Cardiac fibroblast (primary cell): ENCODE measurements at regions not wholly inside any gene's neighbourhood (a gene's known extent, or its start where the extent isn't known, plus 50 kb on each side); places are given as distances from the start of the nearest gene placed in this dataset.

ENCODE experiments used
- DNase-seq, 2 donors: peaks; one replicate each; pipeline versions ENCODE4 v3.0.0 to v3.0.0-alpha.2; 2010; ENCODE audit warnings: low read depth in 2 of 2
- H3K4me3 ChIP-seq, 2 donors: replicated peaks in 1 of 2; 1 replicate in 1 of 2; 2 replicates in 1 of 2; pipeline ENCODE4 v1.5.1; 2011; ENCODE audit warnings: low read depth in 2 of 2, low read length in 2 of 2, mild to moderate bottlenecking in 2 of 2, moderate library complexity in 1 of 2
- CTCF ChIP-seq: IDR thresholded peaks from one replicate; pipeline ENCODE4 v1.5.1; 2011; ENCODE audit warnings: low read depth, mild to moderate bottlenecking, low read length, inconsistent platforms

- H3K4me3 ChIP-seq, result no peak overlapping the region
- TF ChIP-seq CTCF, result no peak
- DNase-seq, result peak; percentile 8 to 78
Measured at GRCh38 chr18:51537487-51537886, 340.0 kb upstream of the MEX3C start.

- DNase-seq, result no peak
- no peak for TF ChIP-seq CTCF
- no peak overlapping the region for H3K4me3 ChIP-seq
Measured at GRCh38 chr18:51540562-51540961, 343.1 kb upstream of the MEX3C start.

GRCh38 chr18:51541230-51541629, 343.7 kb upstream of the MEX3C start:
- TF ChIP-seq CTCF, result no peak

DNA sequence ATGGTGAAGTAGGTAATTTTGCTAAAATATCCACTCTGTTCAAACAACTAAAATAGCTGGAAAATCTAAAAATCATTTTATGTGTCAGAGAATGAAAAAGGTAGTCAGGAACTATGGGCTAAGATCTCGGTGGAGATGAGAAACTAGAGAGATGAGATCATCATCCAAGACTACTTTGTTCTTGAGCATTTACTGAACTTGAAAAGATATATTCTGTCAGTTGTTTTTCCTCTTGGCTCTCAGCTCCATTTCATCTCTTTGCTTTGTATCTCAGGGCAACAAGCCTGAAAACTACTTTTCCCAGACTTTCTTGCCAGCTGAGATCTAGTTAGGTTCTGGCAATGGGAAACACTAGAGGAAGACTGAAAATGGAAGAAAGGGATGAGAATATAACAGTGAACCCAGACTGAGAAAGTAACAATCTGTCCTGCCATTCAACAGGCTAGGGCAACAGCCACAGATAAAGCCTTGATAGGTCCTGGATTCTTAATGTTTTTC, 346.2 kb upstream of the MEX3C start:
- H3K4me3 ChIP-seq, result no peak overlapping the region
- no peak for DNase-seq
- TF ChIP-seq CTCF, result no peak

More at GRCh38 chr18:51541230-51541629, 343.7 kb upstream of the MEX3C start:
- no peak overlapping the region for H3K4me3 ChIP-seq
- no peak for DNase-seq

DNA sequence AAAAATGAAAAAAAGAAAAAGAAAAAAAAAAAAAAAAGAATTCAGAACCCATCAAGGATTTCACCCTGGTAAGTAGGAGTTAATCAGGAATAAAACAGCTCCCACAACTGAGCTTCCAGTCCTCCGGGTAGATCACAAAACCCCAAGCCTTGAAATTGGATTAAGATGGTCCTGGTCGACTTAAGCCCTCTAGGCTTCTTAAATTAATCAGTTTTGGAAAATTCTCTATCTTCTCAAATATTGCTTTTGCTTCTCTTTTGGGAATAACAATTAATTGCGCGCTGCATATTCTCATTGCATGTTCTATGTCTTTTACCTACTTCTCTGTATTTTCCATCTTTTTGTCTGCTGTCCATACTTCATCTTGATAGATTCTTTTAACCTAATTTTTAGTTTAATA, 348.0 kb upstream of the MEX3C start:
- DNase-seq, result no peak
- H3K4me3 ChIP-seq, result no peak overlapping the region
- TF ChIP-seq CTCF, result no peak

DNA sequence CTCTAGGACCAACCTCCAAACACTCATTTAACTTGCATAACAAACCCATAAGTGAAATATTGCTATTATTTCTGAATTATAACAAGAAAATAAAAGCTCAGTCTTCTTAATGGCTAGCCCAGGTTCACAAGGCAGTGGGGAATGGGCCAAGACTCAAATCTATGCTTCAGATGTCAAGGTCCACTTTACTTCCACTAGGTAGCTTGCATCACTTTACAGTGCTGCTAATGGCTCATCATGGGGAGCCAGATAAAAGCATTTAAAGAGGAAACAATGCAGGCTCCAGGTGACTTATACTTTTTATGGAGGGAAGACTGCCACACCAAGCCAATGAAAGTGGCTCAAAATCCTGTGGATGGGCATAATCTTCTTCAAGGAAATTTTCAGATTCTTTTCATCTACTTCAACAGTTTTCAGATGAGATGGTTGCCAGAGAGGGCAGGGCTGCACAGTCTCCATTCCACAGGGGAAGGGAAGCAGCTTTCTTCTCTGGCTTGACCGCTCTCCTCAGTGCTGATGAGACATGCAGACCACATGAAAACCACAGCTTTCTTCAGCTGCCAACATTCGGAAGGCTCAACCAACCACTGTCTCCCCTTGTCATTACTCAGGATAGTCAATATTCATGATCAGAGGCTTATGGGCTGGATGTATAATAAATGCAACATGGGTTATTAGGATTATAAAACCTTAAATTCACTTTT, 361.9 kb upstream of the MEX3C start:
- no peak overlapping the region for H3K4me3 ChIP-seq
- TF ChIP-seq CTCF, result no peak
- no peak for DNase-seq

- TF ChIP-seq CTCF, result no peak
- DNase-seq, result peak in 1 of 2 donors; percentile 15
- no peak overlapping the region for H3K4me3 ChIP-seq
Measured at GRCh38 chr18:51559902-51560287, 362.4 kb upstream of the MEX3C start.
